NCI-H460 (cell line): ENCODE measurements at regions not wholly inside any gene's neighbourhood (a gene's known extent, or its start where the extent isn't known, plus 50 kb on each side); places are given as distances from the start of the nearest gene placed in this dataset.
"Not testable (repeated sequence)": the region's sequence is repeated elsewhere in the genome, so short reads cannot be mapped to it uniquely, and the experiment has no call there.

Source experiments
- DNase-seq: peaks from one replicate; pipeline ENCODE4 v3.0.0-alpha.2; 2016; ENCODE audit warnings: low read depth; ENCODE audit errors: extremely low read depth

- no peak for DNase-seq
Observed at GRCh38 chr5:61215996-61216395, 53.7 kb upstream of the SMIM15 start.

GRCh38 chr5:61216741-61217140 lies 54.5 kb upstream of the SMIM15 start:
- no peak for DNase-seq

- no peak for DNase-seq
Observed at GRCh38 chr5:61217214-61217613, 54.9 kb upstream of the SMIM15 start.

- DNase-seq, result no peak
Observed at GRCh38 chr5:61228229-61228628, 66.0 kb upstream of the SMIM15 start.

- DNase-seq, result no peak
Observed at GRCh38 chr5:61228691-61229280, 66.5 kb upstream of the SMIM15 start.

- no peak for DNase-seq
Observed at GRCh38 chr5:61229416-61229815, 67.1 kb upstream of the SMIM15 start.

GRCh38 chr5:61230492-61230891 lies 68.2 kb upstream of the SMIM15 start:
- DNase-seq, result no peak

GRCh38 chr5:61231813-61232212 lies 69.5 kb upstream of the SMIM15 start:
- DNase-seq, result no peak

- no peak for DNase-seq
Observed at GRCh38 chr5:61232490-61233050, 70.3 kb upstream of the SMIM15 start.

- DNase-seq, result no peak
Observed at GRCh38 chr5:61234019-61234418, 71.8 kb upstream of the SMIM15 start.

- DNase-seq, result not testable (repeated sequence)
Observed at GRCh38 chr5:61236715-61237114, 74.4 kb upstream of the SMIM15 start.

- no peak for DNase-seq
Observed at GRCh38 chr5:61245486-61245885, 83.2 kb upstream of the SMIM15 start.

GRCh38 chr5:61245936-61246335 lies 83.7 kb upstream of the SMIM15 start:
- DNase-seq, result no peak

GRCh38 chr5:61246768-61247307 lies 84.6 kb upstream of the SMIM15 start:
- no peak for DNase-seq

- DNase-seq, result no peak
Observed at GRCh38 chr5:61251874-61252642, 80.0 kb upstream of the ZSWIM6 start.

- DNase-seq, result no peak
Observed at GRCh38 chr5:61252643-61252925, 79.5 kb upstream of the ZSWIM6 start.

GRCh38 chr5:61253547-61253946 lies 78.5 kb upstream of the ZSWIM6 start:
- no peak for DNase-seq

GRCh38 chr5:61254969-61255555 lies 77.0 kb upstream of the ZSWIM6 start:
- no peak for DNase-seq

- no peak for DNase-seq
Observed at GRCh38 chr5:61256474-61256873, 75.6 kb upstream of the ZSWIM6 start.

- DNase-seq, result no peak
Observed at GRCh38 chr5:61257421-61257820, 74.6 kb upstream of the ZSWIM6 start.

GRCh38 chr5:61261136-61261535 lies 70.9 kb upstream of the ZSWIM6 start:
- no peak for DNase-seq

- DNase-seq, result no peak
Observed at GRCh38 chr5:61262080-61262479, 70.0 kb upstream of the ZSWIM6 start.
